ENCODE measurements at regions not wholly inside any gene's neighbourhood (a gene's known extent, or its start where the extent isn't known, plus 50 kb on each side); places are given as distances from the start of the nearest gene placed in this dataset.

- TF ChIP-seq, protein P1, sequence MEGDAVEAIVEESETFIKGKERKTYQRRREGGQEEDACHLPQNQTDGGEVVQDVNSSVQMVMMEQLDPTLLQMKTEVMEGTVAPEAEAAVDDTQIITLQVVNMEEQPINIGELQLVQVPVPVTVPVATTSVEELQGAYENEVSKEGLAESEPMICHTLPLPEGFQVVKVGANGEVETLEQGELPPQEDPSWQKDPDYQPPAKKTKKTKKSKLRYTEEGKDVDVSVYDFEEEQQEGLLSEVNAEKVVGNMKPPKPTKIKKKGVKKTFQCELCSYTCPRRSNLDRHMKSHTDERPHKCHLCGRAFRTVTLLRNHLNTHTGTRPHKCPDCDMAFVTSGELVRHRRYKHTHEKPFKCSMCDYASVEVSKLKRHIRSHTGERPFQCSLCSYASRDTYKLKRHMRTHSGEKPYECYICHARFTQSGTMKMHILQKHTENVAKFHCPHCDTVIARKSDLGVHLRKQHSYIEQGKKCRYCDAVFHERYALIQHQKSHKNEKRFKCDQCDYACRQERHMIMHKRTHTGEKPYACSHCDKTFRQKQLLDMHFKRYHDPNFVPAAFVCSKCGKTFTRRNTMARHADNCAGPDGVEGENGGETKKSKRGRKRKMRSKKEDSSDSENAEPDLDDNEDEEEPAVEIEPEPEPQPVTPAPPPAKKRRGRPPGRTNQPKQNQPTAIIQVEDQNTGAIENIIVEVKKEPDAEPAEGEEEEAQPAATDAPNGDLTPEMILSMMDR (IDR thresholded peaks at IDR 0.05; ENCODE audit: insufficient read depth, low read length, missing control alignments): no peak
- ChIA-PET POLR2A (no interaction called here), CTCF (no interaction called here)
- no peak for DNase-seq (ENCODE audit: low read depth, low spot score)
- no peak overlapping the region for H3K4me3 ChIP-seq (ENCODE audit: low read depth, low read length)
Measured at GRCh38 chr4:124964852-124965496, 252.4 kb upstream of the ANKRD50 start.

- no peak overlapping the region for H3K4me3 ChIP-seq (ENCODE audit: low read depth, low read length)
- ChIA-PET POLR2A (no interaction called here), CTCF (no interaction called here)
- DNase-seq (ENCODE audit: low read depth, low spot score): no peak
- TF ChIP-seq, protein P1 (IDR thresholded peaks at IDR 0.05; ENCODE audit: insufficient read depth, low read length, missing control alignments): no peak
Measured at GRCh38 chr4:124964251-124964650, 251.7 kb upstream of the ANKRD50 start.

DNA sequence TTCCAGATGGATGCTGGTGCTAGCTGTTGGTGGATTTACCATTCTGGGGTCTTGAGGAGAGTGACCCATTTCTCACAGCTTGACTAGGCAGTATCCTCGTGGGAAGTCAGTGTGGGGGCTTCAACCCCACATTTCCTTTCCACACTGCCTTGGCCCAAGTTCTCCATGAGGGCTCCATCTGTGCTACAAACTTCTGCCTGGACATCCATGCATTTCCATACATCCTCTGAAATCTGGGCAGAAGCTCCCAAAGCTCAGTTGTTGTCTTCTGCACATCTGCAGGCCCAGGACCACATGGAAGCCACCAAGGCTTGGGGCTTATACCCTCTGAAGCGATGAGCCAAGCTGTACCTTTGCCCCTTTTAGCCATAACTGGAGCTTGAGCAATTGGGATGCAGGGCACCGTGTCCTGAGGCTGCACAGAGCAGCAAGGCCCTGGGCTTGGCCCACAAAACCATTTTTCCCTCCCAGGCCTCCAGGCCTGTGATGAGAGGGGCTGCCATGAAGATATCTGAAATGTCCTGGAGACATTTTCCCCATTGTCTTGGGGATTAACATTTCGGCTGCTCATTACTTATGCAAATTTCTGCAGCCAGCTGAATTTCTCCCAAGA is 248.7 kb upstream of the ANKRD50 start:
- no peak overlapping the region for H3K4me3 ChIP-seq (ENCODE audit: low read depth, low read length)
- no peak for DNase-seq (ENCODE audit: low read depth, low spot score)
- TF ChIP-seq, protein P1 (IDR thresholded peaks at IDR 0.05; ENCODE audit: insufficient read depth, low read length, missing control alignments): no peak
- POLR2A ChIA-PET: no interaction called here
- CTCF ChIA-PET: no interaction called here

DNA sequence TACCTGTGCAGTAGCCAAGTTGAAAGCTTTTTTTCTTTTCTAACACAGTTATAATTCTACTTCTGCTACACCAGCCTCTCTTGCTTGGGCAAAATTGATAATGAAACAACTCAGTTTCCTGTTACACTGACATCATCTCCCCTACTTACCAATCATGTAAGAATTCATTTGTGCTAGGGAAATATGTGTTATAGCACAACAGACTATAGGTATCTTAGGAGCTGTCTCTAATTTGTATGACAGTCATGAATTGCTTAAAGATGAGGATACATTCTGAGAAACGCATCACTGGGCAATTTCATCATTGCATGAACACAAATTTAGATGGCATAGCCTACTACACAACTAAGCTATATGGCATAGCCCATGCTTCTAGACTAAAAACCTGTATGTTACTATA is 246.3 kb upstream of the ANKRD50 start:
- POLR2A ChIA-PET: no interaction called here
- H3K4me3 ChIP-seq (ENCODE audit: low read depth, low read length): no peak overlapping the region
- DNase-seq (ENCODE audit: low read depth, low spot score): no peak
- TF ChIP-seq, protein P1 (IDR thresholded peaks at IDR 0.05; ENCODE audit: insufficient read depth, low read length, missing control alignments): no peak
- CTCF ChIA-PET: interaction anchor here (0.9 kb wide), 1 partner anchor 9 kb away, joined by 3 read pairs; no protein-coding TSS in a partner anchor

DNA sequence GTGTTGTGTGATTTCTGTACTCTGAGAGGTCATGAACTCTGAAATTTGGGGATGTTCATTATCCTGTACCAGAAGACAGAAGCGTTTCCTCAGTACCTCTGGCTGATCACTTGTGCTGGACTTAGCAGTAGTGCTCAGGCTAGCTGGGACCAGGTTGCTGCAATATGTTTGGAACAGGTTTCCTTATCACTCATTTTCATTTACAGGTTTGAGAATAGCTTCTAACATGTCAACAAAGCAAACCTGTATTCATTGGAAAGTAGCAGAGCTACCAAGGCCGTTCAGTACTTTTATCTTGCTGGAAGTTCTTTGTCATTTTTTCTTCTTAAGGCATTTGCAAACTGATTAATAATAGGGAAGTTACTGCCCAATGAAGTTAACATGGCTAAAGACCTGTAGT is 242.9 kb upstream of the ANKRD50 start:
- ChIA-PET POLR2A (no interaction called here), CTCF (no interaction called here)
- no peak overlapping the region for H3K4me3 ChIP-seq (ENCODE audit: low read depth, low read length)
- no peak for DNase-seq (ENCODE audit: low read depth, low spot score)
- TF ChIP-seq, protein P1 (IDR thresholded peaks at IDR 0.05; ENCODE audit: insufficient read depth, low read length, missing control alignments): no peak

GRCh38 chr4:124954046-124954445 is 241.5 kb upstream of the ANKRD50 start:
- no peak overlapping the region for H3K4me3 ChIP-seq (ENCODE audit: low read depth, low read length)
- CTCF ChIA-PET: no interaction called here
- TF ChIP-seq, protein P1 (IDR thresholded peaks at IDR 0.05; ENCODE audit: insufficient read depth, low read length, missing control alignments): no peak
- POLR2A ChIA-PET: no interaction called here
- DNase-seq (ENCODE audit: low read depth, low spot score): no peak
